Small intestine (tissue), 7 donors: ENCODE measurements at regions not wholly inside any gene's neighbourhood (a gene's known extent, or its start where the extent isn't known, plus 50 kb on each side); places are given as distances from the start of the nearest gene placed in this dataset.
"Not testable (repeated sequence)": the region's sequence is repeated elsewhere in the genome, so short reads cannot be mapped to it uniquely, and the experiment has no call there.

Experiments used
- DNase-seq, 2 donors: peaks; one replicate each; pipeline versions ENCODE4 v3.0.0 to v3.0.0-alpha.2; 2013
- FAIRE-seq: peaks from 2 replicates; lab custom pipeline; 2012; peaks lifted over from hg19 to GRCh38; lab: Jason Lieb, UNC
- H3K27ac ChIP-seq, 3 donors: one replicate each; pipeline ENCODE4 v1.5.1; 2013; ENCODE audit warnings: low read length in 2 of 3, mild to moderate bottlenecking in 2 of 3, control low read depth in 1 of 3, inconsistent platforms in 1 of 3, low read depth in 1 of 3, moderate library complexity in 1 of 3
- H3K27me3 ChIP-seq, 3 donors: one replicate each; pipeline ENCODE4 v1.6.1; 2013; ENCODE audit warnings: low read length in 3 of 3, inconsistent platforms in 1 of 3; ENCODE audit not compliant: control insufficient read depth in 3 of 3, insufficient read depth in 3 of 3
- H3K36me3 ChIP-seq, 3 donors: one replicate each; pipeline ENCODE4 v1.6.1; 2013; ENCODE audit warnings: low read length in 3 of 3, inconsistent platforms in 1 of 3, low read depth in 1 of 3, mild to moderate bottlenecking in 1 of 3, moderate library complexity in 1 of 3; ENCODE audit not compliant: control insufficient read depth in 3 of 3, insufficient read depth in 2 of 3
- H3K4me1 ChIP-seq, 3 donors: one replicate each; pipeline ENCODE4 v1.6.1; 2013; ENCODE audit warnings: low read length in 2 of 3, inconsistent platforms in 1 of 3, low read depth in 1 of 3, mild to moderate bottlenecking in 1 of 3, moderate library complexity in 1 of 3; ENCODE audit not compliant: control insufficient read depth in 3 of 3, insufficient read depth in 2 of 3
- H3K4me3 ChIP-seq, 3 donors: one replicate each; pipeline ENCODE4 v1.5.1; 2013; ENCODE audit warnings: low read length in 3 of 3, control low read depth in 1 of 3, inconsistent platforms in 1 of 3, low read depth in 1 of 3, mild to moderate bottlenecking in 1 of 3, moderate library complexity in 1 of 3
- H3K9me3 ChIP-seq, 2 donors: one replicate each; pipeline ENCODE4 v1.6.1; 2013; ENCODE audit warnings: low read depth in 1 of 2, low read length in 1 of 2; ENCODE audit not compliant: control insufficient read depth in 2 of 2, insufficient read depth in 1 of 2
- WGBS, 3 donors: extraction: QIAGEN DNeasy Blood & Tissue Kit; methylation state at CpG; one replicate each; pipeline ENCODE4 v1.1.7; 2013; 5-methylcytosine and 5-hydroxymethylcytosine counted together
- donor health status: healthy with polysubstance abuse.
- donor health status: control.
- donor health status: control.
- donor health status: Bipolar disorder and iron deficiency.
- donor health status: healthy.

- not testable (repeated sequence) for H3K9me3 ChIP-seq, H3K27me3 ChIP-seq, H3K27ac ChIP-seq, H3K4me3 ChIP-seq, H3K36me3 ChIP-seq, H3K4me1 ChIP-seq, DNase-seq, FAIRE-seq
- WGBS, 3 donors: 86 to 88% (median 86%) methylated on average over 9 of the region's 9 CpGs
Measured at GRCh38 chr3:18552579-18553105, 127.5 kb upstream of the SATB1 start.

GRCh38 chr3:18546632-18547031 lies 121.5 kb upstream of the SATB1 start:
- 72 to 84% (median 79%) methylated on average over 2 of the region's 2 CpGs for WGBS, 3 donors
- H3K9me3 ChIP-seq: no peaks in the 10 kb centered on the region
- no peak for FAIRE-seq

GRCh38 chr3:18544146-18544545 lies 119.0 kb upstream of the SATB1 start:
- no peak for FAIRE-seq
- Histone ChIP-seq H3K4me1 (no peaks in the 10 kb centered on the region), H3K4me3 (no peak overlapping the region), H3K27me3 (no peaks in the 10 kb centered on the region), H3K9me3 (no peaks in the 10 kb centered on the region), H3K36me3 (no peaks in the 10 kb centered on the region), H3K27ac (no peak overlapping the region)
- 72 to 87% (median 72%) methylated on average over 4 of the region's 4 CpGs for WGBS, 3 donors
- no peak for DNase-seq

More at GRCh38 chr3:18546632-18547031, 121.5 kb upstream of the SATB1 start:
- Histone ChIP-seq H3K36me3 (no peaks in the 10 kb centered on the region), H3K4me1 (no peaks in the 10 kb centered on the region), H3K4me3 (no peak overlapping the region), H3K27ac (no peak overlapping the region), H3K27me3 (no peaks in the 10 kb centered on the region)
- DNase-seq: no peak

- no peak overlapping the region for H3K4me3 ChIP-seq
- no peaks in the 10 kb centered on the region for H3K9me3 ChIP-seq
- no peaks in the 10 kb centered on the region for H3K27me3 ChIP-seq
- no peaks in the 10 kb centered on the region for H3K36me3 ChIP-seq
- 78 to 89% (median 85%) methylated on average over 7 of the region's 7 CpGs for WGBS, 3 donors
- DNase-seq (no peak), FAIRE-seq (no peak)
- H3K4me1 ChIP-seq: no peaks in the 10 kb centered on the region
- H3K27ac ChIP-seq: no peak overlapping the region
Measured at GRCh38 chr3:18538463-18539230, 113.5 kb upstream of the SATB1 start.

- no peaks in the 10 kb centered on the region for H3K27me3 ChIP-seq
- no peaks in the 10 kb centered on the region for H3K36me3 ChIP-seq
- H3K4me1 ChIP-seq: no peaks in the 10 kb centered on the region
- no peak overlapping the region for H3K27ac ChIP-seq
- WGBS, 3 donors: 79 to 88% (median 87%) methylated on average over 2 of the region's 2 CpGs
- H3K9me3 ChIP-seq: no peaks in the 10 kb centered on the region
- DNase-seq (no peak), FAIRE-seq (no peak)
- H3K4me3 ChIP-seq: no peak overlapping the region
Measured at GRCh38 chr3:18533039-18533438, 107.9 kb upstream of the SATB1 start.

- Histone ChIP-seq H3K27ac (no peak overlapping the region), H3K36me3 (no peaks in the 10 kb centered on the region), H3K27me3 (no peaks in the 10 kb centered on the region), H3K4me1 (no peaks in the 10 kb centered on the region), H3K4me3 (no peak overlapping the region), H3K9me3 (no peaks in the 10 kb centered on the region)
- FAIRE-seq: no peak
- WGBS, 3 donors: 83 to 97% (median 85%) methylated on average over 1 of the region's 1 CpG
- DNase-seq: no peak
Measured at GRCh38 chr3:18531662-18532061, 106.5 kb upstream of the SATB1 start.

GRCh38 chr3:18529631-18530030 lies 104.5 kb upstream of the SATB1 start:
- H3K4me3 ChIP-seq: no peak overlapping the region
- DNase-seq: no peak
- H3K27ac ChIP-seq: no peak overlapping the region
- no peaks in the 10 kb centered on the region for H3K9me3 ChIP-seq
- no peak for FAIRE-seq
- no peaks in the 10 kb centered on the region for H3K4me1 ChIP-seq
- H3K27me3 ChIP-seq: no peaks in the 10 kb centered on the region
- no peaks in the 10 kb centered on the region for H3K36me3 ChIP-seq
- 80 to 92% (median 82%) methylated on average over 1 of the region's 1 CpG for WGBS, 3 donors

GRCh38 chr3:18527691-18528090 lies 102.6 kb upstream of the SATB1 start:
- FAIRE-seq (no peak), DNase-seq (no peak)
- H3K9me3 ChIP-seq: no peaks in the 10 kb centered on the region
- no peak overlapping the region for H3K27ac ChIP-seq
- H3K27me3 ChIP-seq: no peaks in the 10 kb centered on the region
- H3K4me3 ChIP-seq: no peak overlapping the region
- H3K4me1 ChIP-seq: no peaks in the 10 kb centered on the region
- H3K36me3 ChIP-seq: no peaks in the 10 kb centered on the region

GRCh38 chr3:18526667-18527066 lies 101.5 kb upstream of the SATB1 start:
- no peak overlapping the region for H3K27ac ChIP-seq
- H3K27me3 ChIP-seq: no peaks in the 10 kb centered on the region
- no peak overlapping the region for H3K4me3 ChIP-seq
- no peaks in the 10 kb centered on the region for H3K4me1 ChIP-seq
- H3K36me3 ChIP-seq: no peaks in the 10 kb centered on the region
- no peaks in the 10 kb centered on the region for H3K9me3 ChIP-seq
- DNase-seq (no peak), FAIRE-seq (no peak)
